A673 (cell line): ENCODE measurements at regions not wholly inside any gene's neighbourhood (a gene's known extent, or its start where the extent isn't known, plus 50 kb on each side); places are given as distances from the start of the nearest gene placed in this dataset.

Source experiments
- BruUV-seq: library from RNA; stranded (reverse); fragments of 400-500 nt; replicated peaks from 2 replicates; lab custom pipeline; 2021; lab: Mats Ljungman, UMichigan
- CTCF ChIA-PET: fragments of 300-600 bp; sonication (Branson Sonifier 250); formaldehyde crosslinking; loops from one replicate; lab custom pipeline; 2022; ENCODE audit warnings: antibody characterized with exemption; lab: Charles Lee
- POLR2A ChIA-PET: fragments of 300-600 bp; sonication (Branson Sonifier 250); formaldehyde crosslinking; loops from one replicate; lab custom pipeline; 2022; ENCODE audit warnings: antibody characterized with exemption; ENCODE audit not compliant: low non-redundant PET; lab: Charles Lee
- DNase-seq: peaks from one replicate; pipeline ENCODE4 v3.0.0-alpha.2; 2015; ENCODE audit warnings: low spot score
- H3K27ac ChIP-seq: fragments of 200-600 bp; sonication (generic); 2 replicates; pipeline ENCODE4 v1.5.1; 2016; ENCODE audit warnings: mixed run types, low read depth, mild to moderate bottlenecking, mixed read lengths, antibody characterized with exemption, low read length; ENCODE audit not compliant: poor library complexity, severe bottlenecking
- H3K27me3 ChIP-seq: fragments of 200-600 bp; sonication (generic); replicated peaks from 2 replicates; pipeline ENCODE4 v1.6.1; 2017; ENCODE audit warnings: mixed run types, low read depth, mild to moderate bottlenecking, mixed read lengths, antibody characterized with exemption, low read length; ENCODE audit not compliant: insufficient read depth, poor library complexity
- H3K36me3 ChIP-seq: fragments of 200-600 bp; sonication (generic); 2 replicates; pipeline ENCODE4 v1.6.1; 2016; ENCODE audit warnings: mixed run types, mild to moderate bottlenecking, mixed read lengths, antibody characterized with exemption, low read length; ENCODE audit not compliant: insufficient read depth, poor library complexity, severe bottlenecking
- H3K4me1 ChIP-seq: fragments of 200-600 bp; sonication (generic); 2 replicates; pipeline ENCODE4 v1.6.1; 2017; ENCODE audit warnings: mixed run types, mild to moderate bottlenecking, mixed read lengths, antibody characterized with exemption, low read length; ENCODE audit not compliant: insufficient read depth, poor library complexity, severe bottlenecking
- H3K4me3 ChIP-seq: fragments of 200-600 bp; sonication (generic); 2 replicates; pipeline ENCODE4 v1.5.1; 2016; ENCODE audit warnings: low read depth, mixed run types, mild to moderate bottlenecking, mixed read lengths, low read length; ENCODE audit not compliant: poor library complexity, severe bottlenecking
- H3K9me3 ChIP-seq: fragments of 200-600 bp; sonication (generic); 2 replicates; pipeline ENCODE4 v1.6.1; 2016; ENCODE audit warnings: mixed run types, low read depth, mild to moderate bottlenecking, mixed read lengths, antibody characterized with exemption, low read length; ENCODE audit not compliant: poor library complexity, severe bottlenecking
- EZH2 ChIP-seq: fragments of 200-600 bp; sonication (generic); IDR thresholded peaks from 2 replicates; pipeline ENCODE4 v1.6.1; 2017; ENCODE audit warnings: borderline replicate concordance, low read depth, mild to moderate bottlenecking, mixed read lengths, antibody characterized with exemption, low read length; ENCODE audit not compliant: poor library complexity, severe bottlenecking
- intact Hi-C: fragments of 100-400 bp; cut with micrococcal nuclease; formaldehyde crosslinking; loops from one replicate; pipeline ENCODE4 v1.10.0; 2022; ENCODE audit not compliant: unreplicated experiment
- TF ChIP-seq, protein P1 (sequence below): fragments of 300-800, 200-600 bp; sonication (generic); conservative IDR thresholded peaks from 2 replicates; pipeline ENCODE4 v1.5.1; 2017; ENCODE audit warnings: low read depth, mild to moderate bottlenecking, antibody characterized with exemption, low read length, moderate library complexity, mixed read lengths

DNA sequence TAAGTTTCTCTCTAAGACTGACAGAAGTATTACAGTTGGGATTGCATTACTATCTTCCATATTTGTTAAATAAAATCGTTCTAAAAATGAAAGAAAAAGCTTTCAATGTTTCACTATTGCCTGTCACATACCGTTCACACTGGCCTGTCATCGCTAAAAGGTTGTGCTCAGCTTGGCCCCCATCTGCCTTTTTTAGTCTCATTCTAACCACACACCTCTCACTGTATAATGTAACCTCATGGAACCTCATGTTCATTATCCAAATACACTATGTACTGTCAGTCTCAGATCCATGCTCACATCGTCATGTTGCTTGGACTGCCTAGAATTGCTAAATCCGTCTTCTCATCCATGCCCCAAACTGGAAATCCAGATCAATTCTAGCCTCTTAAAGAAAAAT, 637.8 kb upstream of the ROBO1 start:
- TF ChIP-seq, protein P1, sequence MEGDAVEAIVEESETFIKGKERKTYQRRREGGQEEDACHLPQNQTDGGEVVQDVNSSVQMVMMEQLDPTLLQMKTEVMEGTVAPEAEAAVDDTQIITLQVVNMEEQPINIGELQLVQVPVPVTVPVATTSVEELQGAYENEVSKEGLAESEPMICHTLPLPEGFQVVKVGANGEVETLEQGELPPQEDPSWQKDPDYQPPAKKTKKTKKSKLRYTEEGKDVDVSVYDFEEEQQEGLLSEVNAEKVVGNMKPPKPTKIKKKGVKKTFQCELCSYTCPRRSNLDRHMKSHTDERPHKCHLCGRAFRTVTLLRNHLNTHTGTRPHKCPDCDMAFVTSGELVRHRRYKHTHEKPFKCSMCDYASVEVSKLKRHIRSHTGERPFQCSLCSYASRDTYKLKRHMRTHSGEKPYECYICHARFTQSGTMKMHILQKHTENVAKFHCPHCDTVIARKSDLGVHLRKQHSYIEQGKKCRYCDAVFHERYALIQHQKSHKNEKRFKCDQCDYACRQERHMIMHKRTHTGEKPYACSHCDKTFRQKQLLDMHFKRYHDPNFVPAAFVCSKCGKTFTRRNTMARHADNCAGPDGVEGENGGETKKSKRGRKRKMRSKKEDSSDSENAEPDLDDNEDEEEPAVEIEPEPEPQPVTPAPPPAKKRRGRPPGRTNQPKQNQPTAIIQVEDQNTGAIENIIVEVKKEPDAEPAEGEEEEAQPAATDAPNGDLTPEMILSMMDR = no peak
- no peak for TF ChIP-seq EZH2
- no peak for DNase-seq
- H3K36me3 ChIP-seq = no peaks in the 10 kb centered on the region
- H3K27ac ChIP-seq = no peak overlapping the region
- BruUV-seq = no TSS peak
- H3K9me3 ChIP-seq = no peaks in the 10 kb centered on the region
- POLR2A ChIA-PET = no interaction called here
- H3K27me3 ChIP-seq = no peaks in the 10 kb centered on the region
- CTCF ChIA-PET = no interaction called here
- H3K4me1 ChIP-seq = peaks cover 3% of the 10 kb centered on the region
- intact Hi-C loops = no loop called here
- H3K4me3 ChIP-seq = no peak overlapping the region

DNA sequence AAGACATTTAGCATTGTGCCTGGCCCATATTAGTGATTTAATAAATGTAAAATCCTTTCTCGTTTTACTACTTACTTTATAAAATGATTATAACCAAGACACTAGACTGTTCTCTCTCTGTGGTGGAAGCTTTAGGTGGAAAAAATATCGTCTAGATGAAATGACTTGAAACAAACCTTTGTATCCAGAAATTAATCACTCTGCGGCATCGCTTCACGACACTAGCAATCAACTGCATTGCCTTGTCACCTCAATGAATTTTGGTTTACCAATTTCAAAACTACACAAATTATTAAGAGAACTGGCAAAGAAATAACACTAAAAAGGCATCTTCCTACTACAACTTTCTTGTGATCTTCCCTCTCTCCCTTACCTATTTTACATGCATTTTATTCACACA, 627.2 kb upstream of the ROBO1 start:
- H3K4me1 ChIP-seq = no peaks in the 10 kb centered on the region
- H3K27ac ChIP-seq = no peak overlapping the region
- POLR2A ChIA-PET = no interaction called here
- H3K4me3 ChIP-seq = no peak overlapping the region
- TF ChIP-seq, protein P1 = no peak
- no peak for TF ChIP-seq EZH2
- CTCF ChIA-PET = no interaction called here
- H3K36me3 ChIP-seq = no peaks in the 10 kb centered on the region
- intact Hi-C loops = no loop called here
- BruUV-seq = no TSS peak
- DNase-seq = no peak
- no peaks in the 10 kb centered on the region for H3K9me3 ChIP-seq
- H3K27me3 ChIP-seq = no peaks in the 10 kb centered on the region

DNA sequence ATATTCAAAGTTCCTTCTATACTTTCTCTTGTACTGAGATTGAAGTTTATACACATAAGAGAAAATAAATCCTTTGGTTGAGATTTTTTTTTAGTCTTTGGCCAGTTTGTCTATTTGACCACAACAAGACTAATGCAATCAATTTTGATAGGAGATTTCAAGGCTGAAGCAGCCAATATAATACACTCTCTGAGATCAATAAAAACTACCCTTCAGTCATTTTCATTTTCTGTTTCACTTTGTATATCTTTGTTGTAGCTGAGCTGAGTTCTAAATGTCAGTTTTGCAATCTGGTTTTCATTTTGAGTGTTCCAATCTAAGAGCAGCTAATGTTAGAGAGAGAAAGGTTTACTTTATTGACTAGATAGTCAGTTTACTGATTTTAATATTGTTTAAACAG, 623.8 kb upstream of the ROBO1 start:
- Histone ChIP-seq H3K9me3 (no peaks in the 10 kb centered on the region), H3K27me3 (no peaks in the 10 kb centered on the region), H3K4me1 (no peaks in the 10 kb centered on the region), H3K27ac (no peak overlapping the region), H3K4me3 (no peak overlapping the region), H3K36me3 (no peaks in the 10 kb centered on the region)
- POLR2A ChIA-PET = no interaction called here
- no peak for TF ChIP-seq EZH2
- TF ChIP-seq, protein P1 = no peak
- BruUV-seq = no TSS peak
- no peak for DNase-seq
- CTCF ChIA-PET = no interaction called here
- intact Hi-C loops = no loop called here
